ENCODE measurements at regions not wholly inside any gene's neighbourhood (a gene's known extent, or its start where the extent isn't known, plus 50 kb on each side); places are given as distances from the start of the nearest gene placed in this dataset.
"Not testable (repeated sequence)": the region's sequence is repeated elsewhere in the genome, so short reads cannot be mapped to it uniquely, and the experiment has no call there.

DNA sequence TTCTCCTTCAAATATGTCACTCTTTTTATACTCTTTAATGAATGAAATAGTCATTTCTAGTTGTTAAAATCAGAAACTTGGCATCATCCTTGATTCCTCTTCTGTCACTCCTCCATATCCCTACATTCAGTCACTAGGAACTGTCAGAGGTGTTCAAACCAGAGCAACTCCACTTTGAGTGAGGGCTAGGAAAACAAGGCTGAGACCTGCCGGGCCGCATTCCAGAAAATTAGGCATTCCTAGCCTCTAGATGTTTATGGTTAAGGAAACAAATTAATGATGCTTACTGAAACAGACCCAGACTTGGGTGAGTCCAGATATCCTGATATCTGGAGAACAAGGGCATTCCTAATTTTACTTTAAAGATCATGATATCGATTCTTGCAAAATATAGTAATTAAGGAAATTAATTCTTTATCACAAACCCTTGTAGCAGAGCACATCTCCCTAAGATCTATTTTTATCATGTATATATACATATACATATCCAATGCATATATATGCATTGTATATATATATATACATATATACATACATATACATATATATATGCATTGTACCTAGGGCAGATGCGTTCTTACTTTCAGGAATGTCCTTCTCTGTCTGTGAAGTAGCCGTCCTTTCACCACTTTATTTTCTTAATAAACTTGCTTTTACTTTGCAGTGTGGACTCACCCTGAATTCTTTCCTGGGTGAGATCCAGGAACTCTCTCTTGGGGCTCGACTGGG lies 98.4 kb upstream of the GC start:
- no peak for DNase-seq (ENCODE audit: insufficient read length, low spot score)
- no peak for FAIRE-seq
- TF ChIP-seq, protein P1, sequence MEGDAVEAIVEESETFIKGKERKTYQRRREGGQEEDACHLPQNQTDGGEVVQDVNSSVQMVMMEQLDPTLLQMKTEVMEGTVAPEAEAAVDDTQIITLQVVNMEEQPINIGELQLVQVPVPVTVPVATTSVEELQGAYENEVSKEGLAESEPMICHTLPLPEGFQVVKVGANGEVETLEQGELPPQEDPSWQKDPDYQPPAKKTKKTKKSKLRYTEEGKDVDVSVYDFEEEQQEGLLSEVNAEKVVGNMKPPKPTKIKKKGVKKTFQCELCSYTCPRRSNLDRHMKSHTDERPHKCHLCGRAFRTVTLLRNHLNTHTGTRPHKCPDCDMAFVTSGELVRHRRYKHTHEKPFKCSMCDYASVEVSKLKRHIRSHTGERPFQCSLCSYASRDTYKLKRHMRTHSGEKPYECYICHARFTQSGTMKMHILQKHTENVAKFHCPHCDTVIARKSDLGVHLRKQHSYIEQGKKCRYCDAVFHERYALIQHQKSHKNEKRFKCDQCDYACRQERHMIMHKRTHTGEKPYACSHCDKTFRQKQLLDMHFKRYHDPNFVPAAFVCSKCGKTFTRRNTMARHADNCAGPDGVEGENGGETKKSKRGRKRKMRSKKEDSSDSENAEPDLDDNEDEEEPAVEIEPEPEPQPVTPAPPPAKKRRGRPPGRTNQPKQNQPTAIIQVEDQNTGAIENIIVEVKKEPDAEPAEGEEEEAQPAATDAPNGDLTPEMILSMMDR (IDR thresholded peaks at IDR 0.05; ENCODE audit: insufficient read depth, missing control alignments), result no peak

DNA sequence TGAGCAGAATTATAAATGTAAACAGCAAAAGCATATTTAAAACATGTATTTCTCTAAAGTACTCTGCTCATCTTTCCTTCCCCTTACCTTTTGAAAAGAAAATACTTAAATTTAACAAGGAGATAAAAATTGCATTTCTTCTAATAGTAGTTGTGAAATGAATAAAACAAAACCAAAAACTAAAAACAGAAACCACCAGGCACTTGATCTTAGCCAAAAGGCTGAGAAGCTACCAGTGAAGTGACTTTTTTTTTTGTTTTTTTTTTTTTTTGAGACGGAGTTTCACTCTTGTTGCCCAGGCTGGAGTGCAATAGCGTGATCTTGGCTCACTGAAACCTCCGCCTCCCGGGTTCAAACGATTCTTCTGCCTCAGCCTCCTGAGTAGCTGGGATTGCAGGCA lies 116.5 kb upstream of the GC start:
- not testable (repeated sequence) for FAIRE-seq

DNA sequence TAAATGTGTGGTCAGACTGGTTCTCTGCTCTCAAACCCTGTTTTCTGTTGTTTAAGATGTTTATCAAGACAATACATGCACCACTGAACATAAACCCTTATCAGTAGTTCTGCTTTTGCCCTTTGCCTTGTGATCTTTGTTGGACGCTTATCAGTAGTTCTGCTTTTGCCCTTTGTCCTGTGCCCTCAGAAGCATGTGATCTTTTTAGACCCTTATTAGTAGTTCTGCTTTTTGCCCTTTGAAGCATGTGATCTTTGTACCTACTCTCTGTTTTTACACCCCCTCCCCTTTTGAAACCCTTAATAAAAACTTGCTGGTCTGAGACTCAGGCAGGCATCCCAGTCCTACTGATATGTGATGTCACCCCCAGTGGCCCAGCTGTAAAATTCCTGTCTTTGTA lies 121.7 kb upstream of the GC start:
- DNase-seq (ENCODE audit: insufficient read length, low spot score); FAIRE-seq: not testable (repeated sequence)

More for the DNA sequence above, 116.5 kb upstream of the GC start:
- DNase-seq (ENCODE audit: insufficient read length, low spot score), result not testable (repeated sequence)

DNA sequence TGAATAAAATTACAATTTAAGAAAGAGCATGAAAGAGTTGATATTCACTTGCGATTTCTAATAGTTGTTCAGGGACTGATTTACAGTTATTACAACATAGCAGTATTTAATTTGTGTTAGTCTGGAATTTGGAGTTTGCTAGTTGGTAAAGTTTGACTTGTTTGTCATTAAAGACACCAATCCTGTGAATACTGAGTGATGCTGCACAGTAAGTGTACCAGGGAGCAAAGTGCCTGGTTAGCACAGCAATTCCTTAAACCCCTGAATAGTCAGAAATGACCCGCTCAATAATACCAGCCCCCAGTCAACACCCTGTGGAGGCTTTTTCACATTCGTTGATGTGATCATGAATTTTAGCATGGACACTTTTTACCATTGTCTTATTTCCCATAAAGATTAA lies 122.2 kb upstream of the GC start:
- TF ChIP-seq, protein P1 (IDR thresholded peaks at IDR 0.05; ENCODE audit: insufficient read depth, missing control alignments), result no peak
- no peak for FAIRE-seq
- no peak for DNase-seq (ENCODE audit: insufficient read length, low spot score)

DNA sequence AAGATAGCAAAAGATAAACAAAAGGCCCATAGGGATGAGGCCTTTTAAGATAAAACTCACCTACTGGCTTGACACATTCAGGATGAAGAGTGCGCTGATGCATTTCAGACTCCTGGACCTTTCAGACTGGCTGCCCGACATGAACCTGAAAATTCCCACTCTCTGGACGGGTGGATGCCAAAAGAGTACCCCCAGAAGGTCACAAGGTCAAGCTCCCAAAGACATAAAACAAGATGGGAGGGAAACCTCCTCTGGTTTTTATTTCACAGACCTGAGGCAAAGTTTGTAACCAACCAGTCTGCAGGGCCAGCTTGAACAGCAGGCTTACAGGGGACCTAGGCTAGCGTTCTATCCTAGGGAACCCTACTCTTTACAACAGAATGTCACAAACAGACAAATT lies 123.2 kb upstream of the GC start:
- no peak for FAIRE-seq
- TF ChIP-seq, protein P1 (IDR thresholded peaks at IDR 0.05; ENCODE audit: insufficient read depth, missing control alignments), result no peak
- no peak for DNase-seq (ENCODE audit: insufficient read length, low spot score)

DNA sequence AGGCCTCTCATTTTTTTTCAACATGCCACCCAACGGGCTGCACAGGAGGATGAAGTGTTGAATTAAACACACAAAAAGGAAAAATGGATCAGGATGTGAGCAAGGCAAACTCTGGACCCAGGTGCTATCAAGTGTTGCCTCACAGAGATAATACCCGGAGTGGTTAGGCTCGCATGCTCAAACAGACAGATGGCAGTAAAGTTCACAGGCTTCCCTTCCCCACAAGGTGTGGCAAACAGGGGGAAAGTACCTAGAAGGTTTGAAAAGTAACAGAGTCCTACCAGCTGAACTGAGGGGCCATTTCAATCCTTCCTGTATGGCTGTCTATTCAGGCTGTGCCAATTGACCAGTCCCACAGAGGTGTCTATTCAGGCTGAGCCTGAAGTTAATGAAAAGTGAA lies 123.9 kb upstream of the GC start:
- TF ChIP-seq, protein P1 (IDR thresholded peaks at IDR 0.05; ENCODE audit: insufficient read depth, missing control alignments), result no peak
- FAIRE-seq, result no peak
- no peak for DNase-seq (ENCODE audit: insufficient read length, low spot score)

DNA sequence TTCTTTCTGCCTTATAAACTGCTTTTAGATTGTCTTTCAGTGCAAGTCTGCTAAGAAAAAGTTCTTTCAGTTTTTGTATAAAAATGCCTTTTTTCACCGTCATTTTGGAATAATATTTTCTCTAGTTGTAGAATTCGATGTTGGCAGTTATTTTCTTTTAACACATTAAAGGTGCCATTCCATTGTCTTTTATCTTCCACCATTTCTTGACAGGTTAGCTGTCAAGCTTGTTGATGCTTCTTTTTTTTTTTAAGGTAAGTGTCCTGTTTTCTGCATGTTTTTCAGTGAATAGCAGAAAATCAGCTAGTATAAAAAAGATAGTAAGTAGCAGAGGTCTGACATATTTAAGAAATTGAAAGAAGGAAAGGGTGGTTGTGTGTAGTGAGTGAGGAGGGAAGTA lies 118.5 kb upstream of the NPFFR2 start:
- FAIRE-seq, result no peak
- TF ChIP-seq, protein P1 (IDR thresholded peaks at IDR 0.05; ENCODE audit: insufficient read depth, missing control alignments), result no peak
- no peak for DNase-seq (ENCODE audit: insufficient read length, low spot score)

DNA sequence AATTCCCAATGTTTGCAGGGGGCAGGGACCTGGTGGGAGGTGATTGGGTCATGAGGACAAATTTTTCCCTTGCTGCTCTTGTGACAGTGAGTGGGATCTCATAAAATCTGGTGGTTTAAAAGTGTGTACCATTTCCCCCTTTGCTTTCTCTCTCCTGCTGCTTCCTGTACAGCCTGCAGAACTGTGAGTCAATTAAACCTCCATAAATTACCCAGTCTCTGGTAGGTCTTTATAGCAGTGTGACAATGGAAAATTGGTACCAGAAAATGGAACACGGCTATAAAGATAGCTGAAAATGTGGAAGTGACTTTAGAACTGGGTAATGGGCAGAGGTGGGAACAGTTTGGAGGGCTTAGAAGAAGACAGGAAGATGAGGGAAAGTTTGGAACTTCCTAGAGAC lies 108.7 kb upstream of the NPFFR2 start:
- DNase-seq (ENCODE audit: insufficient read length, low spot score) (no peak), FAIRE-seq (no peak)

More for the DNA sequence above, 108.7 kb upstream of the NPFFR2 start:
- TF ChIP-seq, protein P1 (IDR thresholded peaks at IDR 0.05; ENCODE audit: insufficient read depth, missing control alignments), result no peak
